ENCODE measurements at regions not wholly inside any gene's neighbourhood (a gene's known extent, or its start where the extent isn't known, plus 50 kb on each side); places are given as distances from the start of the nearest gene placed in this dataset.

GRCh38 chr17:55585629-55586028 lies 74.4 kb upstream of the SMIM36 start:
- Histone ChIP-seq H3K79me2 (ENCODE audit: low read depth) (no peaks in the 10 kb centered on the region), H3K27me3 (ENCODE audit: insufficient read depth, low read depth) (no peaks in the 10 kb centered on the region), H4K20me1 (ENCODE audit: insufficient read depth) (no peaks in the 10 kb centered on the region), H3K4me1 (replicated peaks; ENCODE audit: insufficient read depth) (peaks cover 26% of the 10 kb centered on the region), H2AFZ (no peak overlapping the region), H3K4me3 (no peak overlapping the region), H3K9me3 (ENCODE audit: insufficient read depth, low read depth) (no peaks in the 10 kb centered on the region; the same call in 1 of the 2 replicates), H3F3A (ENCODE audit: insufficient read depth, low read depth) (peaks cover 13% of the 10 kb centered on the region), H3K36me3 (ENCODE audit: low read depth) (no peaks in the 10 kb centered on the region), H3K4me2 (no peak overlapping the region), H3K9me2 (ENCODE audit: insufficient read depth) (no peaks in the 10 kb centered on the region), H3K27ac (no peak overlapping the region)
- TF ChIP-seq EZH2 (IDR thresholded peaks at IDR 0.05; ENCODE audit: low read depth) (no peak), CTCF (conservative IDR thresholded peaks at IDR 0.05) (no peak)
- POLR2A ChIA-PET (ENCODE audit: unreplicated experiment), result no interaction called here
- intact Hi-C loops (cut with micrococcal nuclease; ENCODE audit: unreplicated experiment), result no loop called here
- no TSS peak for BruUV-seq (replicated peaks)
- no peak for DNase-seq
- CTCF ChIA-PET, result no interaction called here

GRCh38 chr17:55584861-55585260 lies 73.6 kb upstream of the SMIM36 start:
- Histone ChIP-seq H4K20me1 (ENCODE audit: insufficient read depth) (no peaks in the 10 kb centered on the region), H3K4me3 (no peak overlapping the region), H3K9me2 (ENCODE audit: insufficient read depth) (no peaks in the 10 kb centered on the region), H3K36me3 (ENCODE audit: low read depth) (no peaks in the 10 kb centered on the region), H2AFZ (no peak overlapping the region), H3K27ac (peak overlapping the region; percentile 58), H3K9me3 (ENCODE audit: insufficient read depth, low read depth) (no peaks in the 10 kb centered on the region; the same call in 1 of the 2 replicates), H3K4me2 (peak overlapping the region; percentile 31; the same call in 1 of the 2 replicates), H3F3A (ENCODE audit: insufficient read depth, low read depth) (peaks cover 13% of the 10 kb centered on the region), H3K4me1 (replicated peaks; ENCODE audit: insufficient read depth) (peaks cover 26% of the 10 kb centered on the region), H3K79me2 (ENCODE audit: low read depth) (no peaks in the 10 kb centered on the region), H3K27me3 (ENCODE audit: insufficient read depth, low read depth) (no peaks in the 10 kb centered on the region)
- intact Hi-C loops (cut with micrococcal nuclease; ENCODE audit: unreplicated experiment), result no loop called here
- CTCF ChIA-PET, result no interaction called here
- no TSS peak for BruUV-seq (replicated peaks)
- POLR2A ChIA-PET (ENCODE audit: unreplicated experiment), result no interaction called here
- no peak for TF ChIP-seq EZH2 (IDR thresholded peaks at IDR 0.05; ENCODE audit: low read depth)
- no peak for TF ChIP-seq CTCF (conservative IDR thresholded peaks at IDR 0.05)
- no peak for DNase-seq

GRCh38 chr17:55584055-55584685 lies 72.9 kb upstream of the SMIM36 start:
- H3K36me3 ChIP-seq (ENCODE audit: low read depth), result no peaks in the 10 kb centered on the region
- no peak for TF ChIP-seq CTCF (conservative IDR thresholded peaks at IDR 0.05)
- no peak for TF ChIP-seq EZH2 (IDR thresholded peaks at IDR 0.05; ENCODE audit: low read depth)
- no peaks in the 10 kb centered on the region for H3K9me2 ChIP-seq (ENCODE audit: insufficient read depth)
- H4K20me1 ChIP-seq (ENCODE audit: insufficient read depth), result no peaks in the 10 kb centered on the region
- H3K79me2 ChIP-seq (ENCODE audit: low read depth), result no peaks in the 10 kb centered on the region
- DNase-seq, result peak in 1 of 2 experiments; percentile 88
- CTCF ChIA-PET, result no interaction called here
- H3K4me3 ChIP-seq, result no peak overlapping the region
- H3F3A ChIP-seq (ENCODE audit: insufficient read depth, low read depth), result peaks cover 13% of the 10 kb centered on the region
- POLR2A ChIA-PET (ENCODE audit: unreplicated experiment), result no interaction called here
- no TSS peak for BruUV-seq (replicated peaks)
- no peak overlapping the region for H2AFZ ChIP-seq
- no peaks in the 10 kb centered on the region for H3K27me3 ChIP-seq (ENCODE audit: insufficient read depth, low read depth)
- peak overlapping the region; percentile 31; the same call in 1 of the 2 replicates for H3K4me2 ChIP-seq
- intact Hi-C loops (cut with micrococcal nuclease; ENCODE audit: unreplicated experiment), result no loop called here
- H3K9me3 ChIP-seq (ENCODE audit: insufficient read depth, low read depth), result no peaks in the 10 kb centered on the region; the same call in 1 of the 2 replicates
- H3K4me1 ChIP-seq (replicated peaks; ENCODE audit: insufficient read depth), result peaks cover 26% of the 10 kb centered on the region
- H3K27ac ChIP-seq, result peak overlapping the region; percentile 58
